Hepatocyte (in vitro differentiated cells): ENCODE measurements at regions not wholly inside any gene's neighbourhood (a gene's known extent, or its start where the extent isn't known, plus 50 kb on each side); places are given as distances from the start of the nearest gene placed in this dataset.

Source experiments
- CTCF ChIP-seq: fragments of 200-600 bp; sonication (generic); IDR thresholded peaks from 2 replicates; pipeline ENCODE4 v1.5.1; 2016; ENCODE audit warnings: antibody characterized with exemption, mild to moderate bottlenecking; ENCODE audit not compliant: poor library complexity
- EZH2 ChIP-seq: fragments of 200-600 bp; sonication (generic); IDR thresholded peaks from 2 replicates; pipeline ENCODE4 v1.6.1; 2016; ENCODE audit warnings: antibody characterized with exemption, mild to moderate bottlenecking, borderline replicate concordance
- EZH2phosphoT487 ChIP-seq: fragments of 200-600 bp; sonication (generic); IDR thresholded peaks from one replicate; pipeline ENCODE4 v1.6.1; 2018; ENCODE audit warnings: antibody characterized with exemption, mild to moderate bottlenecking, low read depth, moderate library complexity; ENCODE audit not compliant: unreplicated experiment, severe bottlenecking

GRCh38 chrX:2582667-2583066 lies 81.9 kb upstream of the DHRSX start:
- TF ChIP-seq EZH2phosphoT487 (peak; percentile 31), CTCF (no peak), EZH2 (no peak)
